Fibroblast of lung (primary cell): ENCODE measurements at regions not wholly inside any gene's neighbourhood (a gene's known extent, or its start where the extent isn't known, plus 50 kb on each side); places are given as distances from the start of the nearest gene placed in this dataset.

Source experiments
- EZH2 ChIP-seq: IDR thresholded peaks from 2 replicates; pipeline ENCODE4 v1.5.1; 2012; ENCODE audit warnings: low read length, control low read depth, mild to moderate bottlenecking; ENCODE audit errors: missing control alignments
- TF ChIP-seq, protein P1 (sequence below), 2 donors: IDR thresholded peaks in 1 of 2; conservative IDR thresholded peaks in 1 of 2; 1 replicate in 1 of 2; 2 replicates in 1 of 2; pipeline ENCODE4 v1.5.1; 2011 to 2012; ENCODE audit warnings: low read length in 2 of 2, control low read depth in 1 of 2, inconsistent platforms in 1 of 2, low read depth in 1 of 2, mild to moderate bottlenecking in 1 of 2

GRCh38 chr21:43335119-43335518, 91.8 kb downstream of the SIK1 start:
- TF ChIP-seq EZH2 = no peak
- TF ChIP-seq, protein P1, sequence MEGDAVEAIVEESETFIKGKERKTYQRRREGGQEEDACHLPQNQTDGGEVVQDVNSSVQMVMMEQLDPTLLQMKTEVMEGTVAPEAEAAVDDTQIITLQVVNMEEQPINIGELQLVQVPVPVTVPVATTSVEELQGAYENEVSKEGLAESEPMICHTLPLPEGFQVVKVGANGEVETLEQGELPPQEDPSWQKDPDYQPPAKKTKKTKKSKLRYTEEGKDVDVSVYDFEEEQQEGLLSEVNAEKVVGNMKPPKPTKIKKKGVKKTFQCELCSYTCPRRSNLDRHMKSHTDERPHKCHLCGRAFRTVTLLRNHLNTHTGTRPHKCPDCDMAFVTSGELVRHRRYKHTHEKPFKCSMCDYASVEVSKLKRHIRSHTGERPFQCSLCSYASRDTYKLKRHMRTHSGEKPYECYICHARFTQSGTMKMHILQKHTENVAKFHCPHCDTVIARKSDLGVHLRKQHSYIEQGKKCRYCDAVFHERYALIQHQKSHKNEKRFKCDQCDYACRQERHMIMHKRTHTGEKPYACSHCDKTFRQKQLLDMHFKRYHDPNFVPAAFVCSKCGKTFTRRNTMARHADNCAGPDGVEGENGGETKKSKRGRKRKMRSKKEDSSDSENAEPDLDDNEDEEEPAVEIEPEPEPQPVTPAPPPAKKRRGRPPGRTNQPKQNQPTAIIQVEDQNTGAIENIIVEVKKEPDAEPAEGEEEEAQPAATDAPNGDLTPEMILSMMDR (conservative IDR thresholded peaks at IDR 0.05 in 1 of 2, IDR thresholded peaks at IDR 0.05 in 1 of 2; ENCODE audit: low read depth in 1 of 2, low read length in 2 of 2) = no peak
